ENCODE measurements at regions not wholly inside any gene's neighbourhood (a gene's known extent, or its start where the extent isn't known, plus 50 kb on each side); places are given as distances from the start of the nearest gene placed in this dataset.

DNA sequence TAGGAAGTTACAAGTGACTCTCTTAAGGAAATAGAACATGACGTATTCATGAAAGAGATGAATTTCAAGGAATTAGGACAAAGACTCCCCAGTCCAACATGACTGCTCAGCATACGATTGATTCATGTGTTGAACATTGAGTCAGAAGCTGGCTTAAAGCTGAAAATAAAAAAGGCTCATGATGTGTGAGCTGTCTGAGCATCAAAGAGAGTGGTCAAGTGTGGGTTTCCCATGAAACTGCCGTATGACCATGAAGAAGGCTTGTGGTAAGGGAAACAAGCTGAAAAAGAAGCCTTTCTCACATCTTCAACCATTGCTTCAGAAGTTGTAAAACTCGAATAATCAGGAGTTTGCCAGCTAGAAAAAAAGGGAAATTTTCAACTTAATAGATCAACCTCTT is 201.9 kb upstream of the APCDD1 start:
- TF ChIP-seq, protein P1, sequence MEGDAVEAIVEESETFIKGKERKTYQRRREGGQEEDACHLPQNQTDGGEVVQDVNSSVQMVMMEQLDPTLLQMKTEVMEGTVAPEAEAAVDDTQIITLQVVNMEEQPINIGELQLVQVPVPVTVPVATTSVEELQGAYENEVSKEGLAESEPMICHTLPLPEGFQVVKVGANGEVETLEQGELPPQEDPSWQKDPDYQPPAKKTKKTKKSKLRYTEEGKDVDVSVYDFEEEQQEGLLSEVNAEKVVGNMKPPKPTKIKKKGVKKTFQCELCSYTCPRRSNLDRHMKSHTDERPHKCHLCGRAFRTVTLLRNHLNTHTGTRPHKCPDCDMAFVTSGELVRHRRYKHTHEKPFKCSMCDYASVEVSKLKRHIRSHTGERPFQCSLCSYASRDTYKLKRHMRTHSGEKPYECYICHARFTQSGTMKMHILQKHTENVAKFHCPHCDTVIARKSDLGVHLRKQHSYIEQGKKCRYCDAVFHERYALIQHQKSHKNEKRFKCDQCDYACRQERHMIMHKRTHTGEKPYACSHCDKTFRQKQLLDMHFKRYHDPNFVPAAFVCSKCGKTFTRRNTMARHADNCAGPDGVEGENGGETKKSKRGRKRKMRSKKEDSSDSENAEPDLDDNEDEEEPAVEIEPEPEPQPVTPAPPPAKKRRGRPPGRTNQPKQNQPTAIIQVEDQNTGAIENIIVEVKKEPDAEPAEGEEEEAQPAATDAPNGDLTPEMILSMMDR (conservative IDR thresholded peaks at IDR 0.05; ENCODE audit: low read length): no peak
- TF ChIP-seq EZH2phosphoT487 (IDR thresholded peaks at IDR 0.05; ENCODE audit: borderline replicate concordance): no peak
